ENCODE measurements at regions not wholly inside any gene's neighbourhood (a gene's known extent, or its start where the extent isn't known, plus 50 kb on each side); places are given as distances from the start of the nearest gene placed in this dataset.

DNA sequence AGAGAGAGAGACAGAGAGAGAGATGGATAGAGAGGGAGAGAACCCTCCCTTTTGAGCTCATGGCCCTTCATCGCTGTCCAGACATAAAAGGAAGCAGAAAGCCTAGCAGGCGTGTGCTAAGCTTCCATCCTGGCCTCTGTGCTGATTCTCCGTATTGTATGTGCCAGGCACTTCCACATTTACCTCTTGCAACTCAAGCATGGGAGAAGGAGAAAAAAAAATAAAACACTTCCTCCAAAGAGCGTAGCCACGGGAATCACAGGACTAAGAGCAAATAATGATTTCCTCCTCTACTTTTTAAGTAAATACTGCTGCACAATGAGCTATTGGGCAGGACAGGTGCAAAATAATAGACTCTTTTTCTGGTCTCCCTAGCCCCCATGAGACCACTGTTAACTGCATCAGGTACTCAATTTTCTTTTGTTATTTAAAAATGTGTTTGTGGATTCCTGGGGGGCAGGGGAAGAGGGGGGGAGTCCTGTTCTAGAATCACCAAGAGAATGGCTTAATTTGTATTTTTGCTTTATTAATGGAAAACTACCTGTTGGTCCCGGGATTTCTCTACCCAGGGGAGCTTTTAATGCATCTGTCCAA is 154.3 kb downstream of the NXPE2 start:
- Histone ChIP-seq H3K27me3 (ENCODE audit: insufficient read depth, low read length) (no peaks in the 10 kb centered on the region), H4K20me1 (ENCODE audit: insufficient read depth, low read length) (no peaks in the 10 kb centered on the region), H3K27ac (ENCODE audit: low read depth, low read length) (no peak overlapping the region), H3K9me3 (ENCODE audit: low read depth, low read length) (no peaks in the 10 kb centered on the region), H3K4me3 (ENCODE audit: insufficient read depth, low read length) (no peak overlapping the region), H3K79me2 (ENCODE audit: insufficient read depth, low read length) (no peaks in the 10 kb centered on the region), H3K4me2 (ENCODE audit: insufficient read depth, low read length) (no peak overlapping the region), H2AFZ (ENCODE audit: low read length) (no peak overlapping the region), H3K36me3 (ENCODE audit: insufficient read depth, low read length) (no peaks in the 10 kb centered on the region), H3K4me1 (ENCODE audit: insufficient read depth, low read length) (no peaks in the 10 kb centered on the region)
- TF ChIP-seq, protein P1, sequence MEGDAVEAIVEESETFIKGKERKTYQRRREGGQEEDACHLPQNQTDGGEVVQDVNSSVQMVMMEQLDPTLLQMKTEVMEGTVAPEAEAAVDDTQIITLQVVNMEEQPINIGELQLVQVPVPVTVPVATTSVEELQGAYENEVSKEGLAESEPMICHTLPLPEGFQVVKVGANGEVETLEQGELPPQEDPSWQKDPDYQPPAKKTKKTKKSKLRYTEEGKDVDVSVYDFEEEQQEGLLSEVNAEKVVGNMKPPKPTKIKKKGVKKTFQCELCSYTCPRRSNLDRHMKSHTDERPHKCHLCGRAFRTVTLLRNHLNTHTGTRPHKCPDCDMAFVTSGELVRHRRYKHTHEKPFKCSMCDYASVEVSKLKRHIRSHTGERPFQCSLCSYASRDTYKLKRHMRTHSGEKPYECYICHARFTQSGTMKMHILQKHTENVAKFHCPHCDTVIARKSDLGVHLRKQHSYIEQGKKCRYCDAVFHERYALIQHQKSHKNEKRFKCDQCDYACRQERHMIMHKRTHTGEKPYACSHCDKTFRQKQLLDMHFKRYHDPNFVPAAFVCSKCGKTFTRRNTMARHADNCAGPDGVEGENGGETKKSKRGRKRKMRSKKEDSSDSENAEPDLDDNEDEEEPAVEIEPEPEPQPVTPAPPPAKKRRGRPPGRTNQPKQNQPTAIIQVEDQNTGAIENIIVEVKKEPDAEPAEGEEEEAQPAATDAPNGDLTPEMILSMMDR (IDR thresholded peaks at IDR 0.05; ENCODE audit: extremely low read depth, low read depth, low read length) = no peak
- no peak for DNase-seq (ENCODE audit: insufficient read length, low spot score, missing footprints)

DNA sequence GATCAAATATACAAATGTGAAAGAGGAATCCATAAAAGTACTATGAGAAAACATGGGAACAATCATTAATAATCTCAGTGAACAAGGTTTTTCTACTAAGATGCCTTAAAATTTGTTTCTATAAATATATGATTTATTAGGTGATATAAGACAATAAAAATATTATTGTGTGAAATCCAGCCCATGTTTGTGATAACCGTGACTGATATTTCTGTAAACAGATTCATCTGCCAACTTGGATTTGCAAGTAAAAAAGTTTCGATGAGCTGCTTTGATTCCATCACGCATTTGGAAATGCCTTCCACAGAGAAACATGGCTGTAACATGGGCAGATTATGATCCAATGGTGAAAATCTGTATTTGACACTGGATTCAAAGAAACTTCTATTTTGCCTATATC is 157.8 kb downstream of the NXPE2 start:
- no peaks in the 10 kb centered on the region for H4K20me1 ChIP-seq (ENCODE audit: insufficient read depth, low read length)
- H3K4me2 ChIP-seq (ENCODE audit: insufficient read depth, low read length) = no peak overlapping the region
- no peaks in the 10 kb centered on the region for H3K36me3 ChIP-seq (ENCODE audit: insufficient read depth, low read length)
- H3K27ac ChIP-seq (ENCODE audit: low read depth, low read length) = no peak overlapping the region
- H3K27me3 ChIP-seq (ENCODE audit: insufficient read depth, low read length) = no peaks in the 10 kb centered on the region
- H3K4me3 ChIP-seq (ENCODE audit: insufficient read depth, low read length) = no peak overlapping the region
- H2AFZ ChIP-seq (ENCODE audit: low read length) = no peak overlapping the region
- no peak for DNase-seq (ENCODE audit: insufficient read length, low spot score, missing footprints)
- H3K9me3 ChIP-seq (ENCODE audit: low read depth, low read length) = no peaks in the 10 kb centered on the region
- TF ChIP-seq, protein P1 (IDR thresholded peaks at IDR 0.05; ENCODE audit: extremely low read depth, low read depth, low read length) = no peak
- no peaks in the 10 kb centered on the region for H3K79me2 ChIP-seq (ENCODE audit: insufficient read depth, low read length)
- no peaks in the 10 kb centered on the region for H3K4me1 ChIP-seq (ENCODE audit: insufficient read depth, low read length)

DNA sequence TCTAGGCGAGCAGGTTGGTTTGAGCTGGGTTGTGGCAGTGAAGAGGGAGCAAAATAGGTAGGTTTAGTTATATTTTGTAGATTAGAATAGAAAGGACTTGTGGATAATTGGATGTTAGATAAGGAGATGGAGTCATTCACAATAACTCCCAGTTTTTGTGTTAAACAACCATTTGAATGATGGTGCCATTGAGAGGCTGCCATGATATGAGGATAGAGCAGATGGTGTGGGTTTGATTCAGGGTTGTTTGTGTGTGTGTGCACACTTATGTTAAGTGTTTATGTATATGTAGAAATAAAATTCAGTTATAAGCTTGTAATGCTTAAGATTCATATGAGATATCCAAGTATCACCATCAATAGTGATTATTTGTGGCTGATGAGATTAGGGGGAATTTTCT is 166.6 kb downstream of the NXPE2 start:
- no peaks in the 10 kb centered on the region for H3K79me2 ChIP-seq (ENCODE audit: insufficient read depth, low read length)
- no peak overlapping the region for H2AFZ ChIP-seq (ENCODE audit: low read length)
- H3K9me3 ChIP-seq (ENCODE audit: low read depth, low read length) = no peaks in the 10 kb centered on the region
- no peaks in the 10 kb centered on the region for H3K36me3 ChIP-seq (ENCODE audit: insufficient read depth, low read length)
- H3K4me2 ChIP-seq (ENCODE audit: insufficient read depth, low read length) = no peak overlapping the region
- no peak for DNase-seq (ENCODE audit: insufficient read length, low spot score, missing footprints)
- H3K27me3 ChIP-seq (ENCODE audit: insufficient read depth, low read length) = no peaks in the 10 kb centered on the region
- no peaks in the 10 kb centered on the region for H3K4me1 ChIP-seq (ENCODE audit: insufficient read depth, low read length)
- TF ChIP-seq, protein P1 (IDR thresholded peaks at IDR 0.05; ENCODE audit: extremely low read depth, low read depth, low read length) = no peak
- no peaks in the 10 kb centered on the region for H4K20me1 ChIP-seq (ENCODE audit: insufficient read depth, low read length)
- H3K27ac ChIP-seq (ENCODE audit: low read depth, low read length) = no peak overlapping the region
- H3K4me3 ChIP-seq (ENCODE audit: insufficient read depth, low read length) = no peak overlapping the region

DNA sequence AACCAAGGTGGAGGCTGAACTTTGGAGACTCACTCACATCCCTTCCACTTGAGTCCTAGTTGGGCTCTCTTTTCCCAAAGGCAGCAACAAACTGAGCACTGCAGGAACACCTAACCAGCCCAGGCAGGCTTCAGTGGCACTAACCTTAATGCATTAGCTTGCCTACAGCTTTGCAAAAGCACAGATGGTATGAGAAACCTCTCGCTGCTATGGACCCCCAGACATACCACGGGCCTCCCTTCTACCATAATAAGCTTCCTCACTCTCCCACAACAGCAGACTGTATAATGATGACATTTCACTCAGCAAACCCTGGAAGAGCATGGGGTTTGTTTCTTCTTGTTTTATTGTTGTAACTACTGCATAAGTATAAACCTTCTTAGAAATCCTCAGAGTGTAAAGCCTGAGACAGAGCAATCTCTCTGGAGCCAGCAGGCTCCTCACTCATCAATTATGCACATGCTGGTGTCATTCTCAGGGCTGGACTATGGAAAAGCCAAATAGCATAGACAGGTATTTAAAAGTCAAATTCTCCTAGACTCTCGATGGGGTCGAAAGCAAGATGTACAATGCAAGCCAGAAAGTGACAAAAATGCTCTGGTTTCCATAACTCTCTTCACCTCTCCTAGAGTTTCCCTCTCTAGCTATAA is 167.6 kb downstream of the NXPE2 start:
- H3K4me1 ChIP-seq (ENCODE audit: insufficient read depth, low read length) = no peaks in the 10 kb centered on the region
- H3K4me2 ChIP-seq (ENCODE audit: insufficient read depth, low read length) = no peak overlapping the region
- no peak overlapping the region for H3K4me3 ChIP-seq (ENCODE audit: insufficient read depth, low read length)
- no peaks in the 10 kb centered on the region for H3K79me2 ChIP-seq (ENCODE audit: insufficient read depth, low read length)
- no peaks in the 10 kb centered on the region for H3K27me3 ChIP-seq (ENCODE audit: insufficient read depth, low read length)
- no peak overlapping the region for H3K27ac ChIP-seq (ENCODE audit: low read depth, low read length)
- no peak overlapping the region for H2AFZ ChIP-seq (ENCODE audit: low read length)
- no peaks in the 10 kb centered on the region for H3K36me3 ChIP-seq (ENCODE audit: insufficient read depth, low read length)
- H4K20me1 ChIP-seq (ENCODE audit: insufficient read depth, low read length) = no peaks in the 10 kb centered on the region
- TF ChIP-seq, protein P1 (IDR thresholded peaks at IDR 0.05; ENCODE audit: extremely low read depth, low read depth, low read length) = no peak
- H3K9me3 ChIP-seq (ENCODE audit: low read depth, low read length) = no peaks in the 10 kb centered on the region
- DNase-seq (ENCODE audit: insufficient read length, low spot score, missing footprints) = no peak
